IMR-90 (cell line): ENCODE measurements at regions not wholly inside any gene's neighbourhood (a gene's known extent, or its start where the extent isn't known, plus 50 kb on each side); places are given as distances from the start of the nearest gene placed in this dataset.

Source experiments
- ATAC-seq: fragments of 200-7000 bp; cut with Tn5 transposase; 2 replicates; pipeline ENCODE4 v1.9.1; 2020; ENCODE audit warnings: low read depth, mild to moderate bottlenecking, moderate library complexity
- BruUV-seq: library from RNA; stranded (reverse); fragments of 400-500 nt; replicated peaks from 2 replicates; lab custom pipeline; 2021; lab: Mats Ljungman, UMichigan
- CTCF ChIA-PET: fragments of 300-600 bp; formaldehyde crosslinking; extraction: SDS; loops from one replicate; lab custom pipeline; 2021; ENCODE audit warnings: antibody characterized with exemption; lab: Yijun Ruan, JAX
- POLR2A ChIA-PET: fragments of 300-600 bp; sonication (Branson Sonifier 250); formaldehyde crosslinking; loops from one replicate; lab custom pipeline; 2022; ENCODE audit warnings: antibody characterized with exemption; ENCODE audit not compliant: unreplicated experiment; lab: Charles Lee
- DNase-seq: peaks from one replicate; pipeline ENCODE4 v3.0.0; 2013
- H2AFZ ChIP-seq: replicated peaks from 2 replicates; pipeline ENCODE3; 2013; ENCODE audit warnings: low read length, mild to moderate bottlenecking; ENCODE audit not compliant: poor library complexity
- H2AK5ac ChIP-seq: 2 replicates; pipeline ENCODE4 v1.6.1; 2013; ENCODE audit warnings: low read depth, low read length, inconsistent platforms
- H2AK9ac ChIP-seq: replicated peaks from 2 replicates; pipeline ENCODE3; 2013; ENCODE audit warnings: mild to moderate bottlenecking, low read depth, low read length, moderate library complexity; ENCODE audit not compliant: poor library complexity
- H2BK120ac ChIP-seq: 2 replicates; pipeline ENCODE4 v1.6.1; 2013; ENCODE audit warnings: low read depth, low read length, inconsistent platforms
- H2BK15ac ChIP-seq: 3 replicates; pipeline ENCODE4 v1.6.1; 2013; ENCODE audit warnings: low read depth, low read length, inconsistent platforms
- H2BK20ac ChIP-seq: 2 replicates; pipeline ENCODE4 v1.6.1; 2013; ENCODE audit warnings: low read depth, mild to moderate bottlenecking, inconsistent platforms, low read length, moderate library complexity
- H2BK5ac ChIP-seq: 2 replicates; pipeline ENCODE4 v1.6.1; 2013; ENCODE audit warnings: mild to moderate bottlenecking, low read depth, low read length, inconsistent platforms; ENCODE audit not compliant: poor library complexity, severe bottlenecking
- H3K14ac ChIP-seq: replicated peaks from 2 replicates; pipeline ENCODE4 v1.6.1; 2013; ENCODE audit warnings: low read depth, low read length, inconsistent platforms
- H3K18ac ChIP-seq: 2 replicates; pipeline ENCODE4 v1.6.1; 2013; ENCODE audit warnings: low read depth, low read length, control low read depth
- H3K23ac ChIP-seq: 2 replicates; pipeline ENCODE4 v1.6.1; 2013; ENCODE audit warnings: low read depth, low read length, inconsistent platforms
- H3K27ac ChIP-seq: 2 replicates; pipeline ENCODE4 v1.5.1; 2013; ENCODE audit warnings: mild to moderate bottlenecking, control low read depth, low read length; ENCODE audit not compliant: insufficient read depth
- H3K27me3 ChIP-seq: 2 replicates; pipeline ENCODE4 v1.6.1; 2013; ENCODE audit warnings: low read length; ENCODE audit not compliant: control insufficient read depth, insufficient read depth
- H3K36me3 ChIP-seq: 2 replicates; pipeline ENCODE4 v1.6.1; 2013; ENCODE audit warnings: low read length, mixed read lengths; ENCODE audit not compliant: control insufficient read depth, insufficient read depth
- H3K4ac ChIP-seq: 2 replicates; pipeline ENCODE4 v1.6.1; 2013; ENCODE audit warnings: low read depth, low read length, inconsistent platforms
- H3K4me1 ChIP-seq: 2 replicates; pipeline ENCODE4 v1.6.1; 2013; ENCODE audit warnings: low read length, mixed read lengths; ENCODE audit not compliant: control insufficient read depth, insufficient read depth
- H3K4me2 ChIP-seq: 2 replicates; pipeline ENCODE4 v1.6.1; 2013; ENCODE audit warnings: low read depth, mild to moderate bottlenecking, control low read depth, low read length, moderate library complexity
- H3K4me3 ChIP-seq: 2 replicates; pipeline ENCODE4 v1.5.1; 2013; ENCODE audit warnings: low read depth, mild to moderate bottlenecking, control low read depth, low read length, moderate library complexity; ENCODE audit not compliant: insufficient read depth
- H3K56ac ChIP-seq: 2 replicates; pipeline ENCODE4 v1.6.1; 2013; ENCODE audit warnings: low read length, inconsistent platforms; ENCODE audit not compliant: insufficient read depth; ENCODE audit errors: extremely low read depth
- H3K79me1 ChIP-seq, 2 experiments: 2 replicates each; pipeline ENCODE4 v1.6.1; 2013; ENCODE audit warnings: low read length in 2 of 2, inconsistent platforms in 1 of 2, low read depth in 1 of 2
- H3K9ac ChIP-seq: 2 replicates; pipeline ENCODE4 v1.6.1; 2013; ENCODE audit warnings: low read depth, low read length, control low read depth
- H3K9me1 ChIP-seq: 2 replicates; pipeline ENCODE4 v1.6.1; 2013; ENCODE audit warnings: low read length, inconsistent platforms; ENCODE audit not compliant: insufficient read depth
- H3K9me3 ChIP-seq: 2 replicates; pipeline ENCODE4 v1.6.1; 2013; ENCODE audit warnings: low read length; ENCODE audit not compliant: control insufficient read depth, insufficient read depth
- H4K20me1 ChIP-seq: 2 replicates; pipeline ENCODE4 v1.6.1; 2013; ENCODE audit warnings: low read length, inconsistent platforms; ENCODE audit not compliant: insufficient read depth
- H4K5ac ChIP-seq: 2 replicates; pipeline ENCODE4 v1.6.1; 2013; ENCODE audit warnings: mild to moderate bottlenecking, low read depth, low read length, control low read depth
- H4K8ac ChIP-seq, 2 experiments: 2 replicates each; pipeline ENCODE4 v1.6.1; 2013; ENCODE audit warnings: low read depth in 2 of 2, low read length in 2 of 2, control low read depth in 1 of 2, inconsistent platforms in 1 of 2
- H4K91ac ChIP-seq: 2 replicates; pipeline ENCODE4 v1.6.1; 2013; ENCODE audit warnings: low read depth, low read length, inconsistent platforms; ENCODE audit not compliant: insufficient read depth
- CHD1 ChIP-seq: IDR thresholded peaks from 2 replicates; pipeline ENCODE4 v1.6.1; 2012; ENCODE audit warnings: low read depth, low read length, improper control_type of control experiment
- WGBS, 2 experiments: methylation state at CpG; one replicate each; pipeline versions ENCODE4 v1.1.5 to v1.1.7; 2013; ENCODE audit warnings: missing lambda C conversion rate in 2 of 2; ENCODE audit not compliant: insufficient read length in 1 of 2; ENCODE audit errors: extremely low coverage in 2 of 2; 5-methylcytosine and 5-hydroxymethylcytosine counted together
- dilution Hi-C: fragments of 300-500 bp; cut with HindIII; formaldehyde crosslinking; loops from one replicate; pipeline ENCODE4 v1.14.3; 2018; ENCODE audit warnings: low sequenced_read_pairs; ENCODE audit not compliant: unreplicated experiment
- in situ Hi-C: fragments of 300-500 bp; cut with MboI; formaldehyde crosslinking; loops from 3 replicates; pipeline ENCODE4 v1.14.3; 2019; ENCODE audit warnings: low sequenced_read_pairs, inconsistent platforms, mixed read lengths
- intact Hi-C: fragments of 100-400 bp; cut with micrococcal nuclease; formaldehyde crosslinking; loops from 2 replicates; pipeline ENCODE4 v1.10.0; 2022

DNA sequence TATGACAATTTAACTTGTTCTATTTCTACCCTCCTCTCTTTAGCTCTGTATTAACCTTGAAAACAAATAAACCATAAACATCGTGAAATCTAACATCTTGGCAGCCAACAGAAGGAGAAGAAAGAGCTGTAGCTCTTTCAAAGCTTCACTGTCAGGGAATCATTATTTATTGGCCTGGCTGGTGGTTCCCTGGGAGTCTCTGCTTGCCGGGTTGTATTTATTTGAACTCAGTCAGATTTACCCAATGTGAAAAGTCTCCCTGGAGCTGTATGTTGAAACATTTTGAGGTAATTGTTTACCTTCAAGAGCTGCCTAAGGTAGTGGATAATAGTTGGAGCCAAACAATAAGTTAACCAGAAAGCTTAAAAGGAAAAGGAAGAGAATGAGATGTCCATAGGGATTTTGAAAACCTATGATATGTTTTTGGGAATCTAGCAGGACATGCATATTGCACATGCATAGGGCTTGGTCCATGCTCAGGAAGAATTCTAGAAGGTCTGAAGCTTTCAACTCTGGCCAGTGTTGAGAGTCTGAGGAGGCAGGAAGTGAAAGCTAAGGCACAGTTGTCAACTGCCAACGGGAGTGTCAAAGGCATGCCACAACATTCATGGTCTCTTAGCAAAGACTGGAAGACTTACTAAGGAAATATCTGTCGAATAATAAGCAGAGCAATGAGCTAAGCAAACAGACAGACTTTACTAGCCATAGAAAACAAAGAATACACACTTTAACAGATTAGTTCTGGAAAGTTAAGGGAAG, 621.6 kb downstream of the PCDH7 start:
- H3K4me2 ChIP-seq: no peak overlapping the region
- ATAC-seq: no peak
- no peaks in the 10 kb centered on the region for H3K36me3 ChIP-seq
- WGBS, 2 experiments: no CpG with 5 or more reads among the region's 4 CpGs
- H3K4me1 ChIP-seq: no peaks in the 10 kb centered on the region
- no peak overlapping the region for H3K23ac ChIP-seq
- BruUV-seq: no TSS peak
- no peak overlapping the region for H3K9ac ChIP-seq
- ChIA-PET CTCF (no interaction called here), POLR2A (no interaction called here)
- H3K18ac ChIP-seq: no peak overlapping the region
- no peak overlapping the region for H2BK15ac ChIP-seq
- H3K14ac ChIP-seq: no peak overlapping the region
- no peak overlapping the region for H3K4ac ChIP-seq
- in situ Hi-C loops: no loop called here
- H3K9me1 ChIP-seq: no peaks in the 10 kb centered on the region
- H2BK5ac ChIP-seq: no peak overlapping the region
- dilution Hi-C loops: no loop called here
- no peak overlapping the region for H4K5ac ChIP-seq
- TF ChIP-seq CHD1: no peak
- no peak for DNase-seq
- H3K27ac ChIP-seq: no peak overlapping the region
- H4K20me1 ChIP-seq: no peaks in the 10 kb centered on the region
- no peak overlapping the region for H3K4me3 ChIP-seq
- no peak overlapping the region for H2AFZ ChIP-seq
- H2BK120ac ChIP-seq: no peak overlapping the region
- H3K9me3 ChIP-seq: no peaks in the 10 kb centered on the region
- H2BK20ac ChIP-seq: no peak overlapping the region
- no peak overlapping the region for H2AK9ac ChIP-seq
- H2AK5ac ChIP-seq: no peak overlapping the region
- no peak overlapping the region for H4K8ac ChIP-seq
- H3K27me3 ChIP-seq: no peaks in the 10 kb centered on the region
- no peaks in the 10 kb centered on the region for H3K79me1 ChIP-seq
- intact Hi-C loops: no loop called here
- H3K56ac ChIP-seq: no peak overlapping the region
- no peak overlapping the region for H4K91ac ChIP-seq
